GM18867 (cell line): ENCODE measurements at regions not wholly inside any gene's neighbourhood (a gene's known extent, or its start where the extent isn't known, plus 50 kb on each side); places are given as distances from the start of the nearest gene placed in this dataset.
"Not testable (repeated sequence)": the region's sequence is repeated elsewhere in the genome, so short reads cannot be mapped to it uniquely, and the experiment has no call there.

Experiments used
- ATAC-seq: cut with Tn5 transposase; IDR thresholded peaks from one replicate; pipeline ENCODE4 v1.9.1; 2021; ENCODE audit warnings: mild to moderate bottlenecking, moderate library complexity; ENCODE audit not compliant: unreplicated experiment

DNA sequence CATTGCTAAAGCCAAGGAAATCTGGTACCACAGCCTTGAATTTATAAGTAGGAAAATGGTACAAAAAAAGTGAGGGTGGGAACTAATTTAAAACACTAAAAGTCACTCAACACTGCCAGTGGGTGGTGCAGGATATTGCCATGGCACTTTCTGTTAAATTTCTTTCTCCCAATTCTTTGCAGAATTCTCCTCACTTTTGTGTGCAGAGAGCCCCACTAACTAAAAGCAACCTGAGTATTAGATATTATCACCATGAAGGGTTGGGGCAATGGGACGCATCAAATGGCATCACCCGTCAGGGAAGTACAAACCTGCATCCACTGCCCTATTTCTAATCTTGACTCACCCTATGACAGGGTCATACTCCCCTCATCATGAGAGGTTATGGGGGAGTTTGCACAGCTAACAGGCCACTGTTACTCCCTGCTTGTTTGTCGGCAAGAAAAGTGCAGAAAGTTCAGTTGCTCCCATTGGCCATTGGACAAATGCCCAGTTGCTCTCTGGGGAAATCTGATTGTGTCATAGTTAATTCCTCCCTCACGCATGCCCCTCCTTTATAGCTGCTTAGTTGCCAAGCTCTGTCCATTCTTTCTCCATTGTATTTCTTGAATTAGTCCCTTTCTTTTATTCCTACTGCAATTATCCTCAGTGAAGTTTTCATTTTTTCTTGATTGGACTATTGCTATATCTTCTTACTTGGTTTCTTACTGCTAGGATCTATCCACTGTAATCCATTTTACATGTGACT lies 93.8 kb upstream of the BLID start:
- ATAC-seq: no peak

DNA sequence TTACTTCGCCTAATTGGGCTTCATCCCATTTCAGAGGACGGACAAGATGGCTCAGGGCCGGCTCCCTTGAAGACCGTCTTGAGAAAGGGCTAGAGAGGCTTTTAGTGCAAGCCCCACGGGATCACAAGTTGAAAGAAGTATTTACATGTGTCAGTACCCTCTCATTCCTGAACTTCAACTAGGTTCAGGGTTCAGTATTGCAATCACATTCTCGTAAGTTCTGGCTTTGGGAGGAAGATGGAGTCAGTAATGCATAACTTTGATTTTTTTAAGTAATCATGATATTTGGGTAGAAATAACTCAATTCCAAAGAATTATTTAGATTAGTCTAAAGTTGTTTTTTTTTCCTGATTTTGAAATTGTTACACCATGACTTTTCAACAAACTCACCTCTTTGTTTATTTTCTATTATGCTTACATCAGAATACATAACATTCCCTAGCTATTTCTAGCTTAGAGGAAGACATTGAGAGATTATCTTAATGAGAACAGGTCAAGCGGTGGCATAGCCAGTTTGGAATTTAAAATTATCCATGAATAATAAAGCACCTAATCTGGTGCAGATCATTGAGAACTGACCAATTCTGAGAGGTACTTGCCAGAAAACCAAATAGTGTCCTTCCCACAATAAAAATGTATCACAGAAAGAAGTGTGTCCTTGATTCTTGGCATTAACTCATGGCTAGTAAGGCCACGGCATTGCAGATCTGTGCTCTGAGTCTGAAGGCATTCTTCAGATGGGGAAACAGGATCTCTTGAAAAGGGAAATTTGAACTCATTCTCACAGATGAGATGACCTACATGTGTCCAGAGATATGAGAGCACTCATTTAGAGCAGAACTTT lies 92.1 kb upstream of the BLID start:
- ATAC-seq: no peak

DNA sequence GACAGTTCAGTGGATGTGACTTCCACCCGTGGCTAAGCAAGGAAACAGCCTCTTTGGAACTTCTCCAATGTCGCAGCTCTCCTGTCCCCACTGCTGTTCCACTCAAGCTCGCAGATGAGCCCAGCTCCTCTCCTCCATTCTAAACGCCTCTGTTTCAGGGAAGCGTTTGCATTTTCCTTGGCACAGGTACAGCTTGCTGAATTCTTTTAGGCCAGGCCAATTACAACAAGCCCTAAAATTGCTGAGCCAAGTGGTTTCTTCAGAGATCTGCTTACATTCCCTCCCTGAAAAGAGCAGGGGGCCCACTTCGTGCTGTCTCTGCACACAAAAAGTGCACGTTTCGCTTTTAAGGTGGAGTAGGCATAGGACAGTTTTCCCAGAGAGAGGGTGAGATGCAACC lies 91.5 kb upstream of the BLID start:
- no peak for ATAC-seq

DNA sequence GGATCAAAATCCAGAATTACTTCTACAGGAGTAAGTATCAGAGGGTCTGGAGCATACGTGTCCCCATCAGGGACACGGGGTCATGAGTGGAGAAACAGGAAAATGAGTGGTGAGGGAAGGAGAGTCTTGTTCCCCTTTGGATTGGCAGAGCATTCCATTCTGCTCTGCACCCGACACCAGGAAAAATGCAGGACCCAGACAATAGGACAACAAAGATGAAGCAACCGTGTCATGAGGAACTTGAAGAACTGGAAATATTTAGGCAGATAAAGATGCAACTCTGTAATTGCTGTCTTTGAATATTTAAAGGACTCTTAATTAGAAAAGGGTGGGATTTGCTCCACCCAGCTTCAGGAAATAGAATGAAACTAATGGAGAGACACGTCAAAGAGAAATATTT lies 89.0 kb upstream of the BLID start:
- no peak for ATAC-seq

DNA sequence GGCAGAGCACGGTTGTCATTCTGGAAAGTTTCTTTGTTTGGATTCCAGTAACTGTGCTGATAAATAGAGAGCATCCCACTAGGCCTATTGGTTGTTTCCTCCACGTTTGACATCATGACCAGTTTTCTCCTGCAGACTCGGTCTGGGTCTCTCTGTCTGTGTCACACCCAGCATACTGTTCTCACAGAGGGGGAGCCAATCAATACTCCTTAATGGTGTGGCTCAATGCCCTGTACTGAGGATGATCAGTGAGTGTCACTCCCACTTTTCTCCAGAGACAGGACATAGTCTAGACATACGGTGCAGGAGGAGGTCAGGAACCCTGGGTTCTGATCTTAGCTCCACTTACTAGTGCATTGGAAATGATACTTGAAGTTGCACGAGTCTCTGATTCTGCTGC lies 88.2 kb upstream of the BLID start:
- no peak for ATAC-seq

GRCh38 chr11:122202951-122203456 lies 87.0 kb upstream of the BLID start:
- ATAC-seq: peak; percentile 87

DNA sequence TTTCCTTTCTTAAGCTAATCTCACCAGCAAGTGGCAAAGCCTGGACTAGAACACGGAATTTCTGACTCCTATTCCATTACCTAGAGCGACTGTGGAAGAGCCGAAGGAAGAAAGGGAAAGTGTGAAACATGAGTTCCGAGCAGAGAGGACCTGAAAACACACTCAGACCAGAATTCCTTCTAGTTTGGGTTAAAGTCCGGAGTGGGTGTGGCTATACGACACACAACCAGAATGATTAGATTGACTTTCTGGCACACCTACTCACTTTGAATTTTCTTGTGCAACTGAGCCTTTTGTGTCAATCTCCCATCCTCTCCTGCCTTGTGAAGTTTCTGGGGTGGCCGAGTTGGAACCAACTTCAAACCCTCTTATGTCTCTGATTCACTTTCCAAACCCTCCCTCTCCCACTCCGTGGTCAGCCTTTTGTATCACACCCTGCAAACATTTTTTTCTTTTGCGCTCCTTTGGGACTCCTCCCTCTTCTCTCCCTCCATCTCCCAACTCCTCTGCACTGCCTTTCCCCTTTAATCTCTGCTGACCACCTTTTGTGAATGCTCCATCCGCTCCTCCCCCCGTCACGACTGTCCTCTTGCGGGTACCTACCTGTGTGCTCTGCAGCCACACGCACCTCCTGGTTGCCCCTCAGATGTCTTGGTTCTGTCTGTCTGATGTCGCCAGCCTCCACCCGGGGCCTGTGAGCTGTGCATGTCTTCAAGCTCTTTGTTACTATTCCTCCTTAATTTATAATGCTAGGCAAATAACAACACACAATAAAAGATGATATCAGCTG lies 86.3 kb upstream of the BLID start:
- no peak for ATAC-seq

DNA sequence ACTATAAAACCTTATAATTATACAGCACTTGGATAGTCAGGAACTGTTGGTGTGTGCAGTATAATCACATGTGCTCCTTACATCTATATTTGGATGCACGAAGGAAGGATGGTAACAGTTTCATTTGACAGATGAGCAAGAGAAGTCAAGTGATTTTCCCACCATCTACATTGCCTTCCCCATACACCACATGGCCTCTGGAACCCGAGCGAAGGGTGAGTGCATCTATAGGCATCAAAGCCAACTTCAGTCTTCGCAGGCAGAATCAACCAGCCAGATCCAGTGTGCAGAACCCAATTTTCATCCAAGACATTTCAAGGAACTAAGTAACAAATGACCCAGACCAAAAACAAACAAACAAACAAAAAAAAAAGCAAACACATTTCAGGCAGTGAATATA lies 85.1 kb upstream of the BLID start:
- ATAC-seq: no peak

- ATAC-seq: no peak
Observed at GRCh38 chr11:122199661-122200060, 83.6 kb upstream of the BLID start.

DNA sequence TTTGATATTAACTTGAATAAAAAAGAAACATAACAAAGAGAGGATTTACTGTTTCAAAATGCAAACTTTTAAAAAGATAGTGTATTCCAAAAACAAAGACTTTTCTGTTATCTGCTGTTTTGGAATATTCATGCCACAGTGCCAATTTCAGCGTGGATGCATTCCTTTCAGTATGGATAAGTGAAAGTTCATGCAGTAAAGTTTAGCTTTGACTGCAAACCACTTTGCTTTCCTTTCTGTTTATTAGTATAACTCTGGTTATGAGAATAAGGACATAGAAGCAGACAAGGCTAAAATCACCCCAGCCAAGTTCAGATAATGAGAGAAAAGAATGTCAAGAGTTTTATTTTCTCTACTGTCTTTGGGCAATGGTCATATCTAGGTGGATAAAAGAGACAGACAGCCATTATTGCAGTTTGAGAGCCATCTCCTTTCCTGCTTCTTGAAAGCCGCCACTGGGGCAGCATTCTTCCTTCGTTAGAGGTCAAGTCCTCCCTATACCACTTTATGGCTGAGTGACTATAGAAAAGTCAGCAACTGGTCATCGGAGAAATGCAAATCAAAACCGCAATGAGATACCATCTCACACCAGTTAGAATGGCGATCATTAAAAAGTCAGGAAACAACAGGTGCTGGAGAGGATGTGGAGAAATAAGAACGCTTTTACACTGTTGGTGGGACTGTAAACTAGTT lies 82.4 kb upstream of the BLID start:
- ATAC-seq: no peak

DNA sequence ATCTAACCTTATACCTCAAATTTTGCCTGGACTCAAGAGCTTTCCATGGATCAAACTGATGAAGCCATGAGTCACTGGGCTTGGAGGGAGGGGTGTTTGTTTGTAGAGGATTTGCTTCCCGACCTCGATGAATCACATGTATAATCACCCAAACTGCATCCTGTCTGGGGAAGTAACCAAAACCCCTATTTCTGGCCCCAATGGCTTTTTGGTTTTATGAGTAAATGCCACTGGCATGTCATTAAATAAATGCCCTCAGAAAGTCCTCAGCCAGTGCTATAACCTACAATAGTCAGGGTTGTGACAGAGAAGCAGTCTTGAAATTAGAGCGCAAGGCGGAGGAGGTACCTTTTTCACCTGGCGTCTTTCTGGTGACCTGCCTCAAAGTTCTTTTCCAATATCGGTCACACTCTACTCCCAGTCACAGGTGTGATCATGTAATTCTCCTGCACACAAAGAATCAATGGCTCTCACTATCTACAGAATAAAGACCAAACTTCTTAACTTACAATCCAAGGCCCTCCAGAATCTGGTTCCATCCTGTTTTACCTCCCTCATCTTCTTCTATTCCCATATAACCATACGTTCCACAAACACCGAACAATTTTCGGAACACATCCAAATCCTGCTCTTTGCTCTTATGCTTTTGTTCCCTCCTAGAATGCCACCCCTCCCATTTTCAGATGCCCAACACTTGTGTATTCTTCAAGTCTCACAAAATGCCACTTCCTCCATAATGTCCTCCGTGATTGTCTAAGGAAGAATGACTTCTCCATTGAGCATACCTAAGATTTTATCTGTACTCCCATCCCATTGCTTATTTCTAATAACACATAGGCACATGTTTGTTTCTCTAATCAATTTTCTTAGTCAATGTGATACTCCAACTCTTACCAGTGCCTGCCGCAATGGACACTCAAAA lies 81.3 kb upstream of the BLID start:
- no peak for ATAC-seq

DNA sequence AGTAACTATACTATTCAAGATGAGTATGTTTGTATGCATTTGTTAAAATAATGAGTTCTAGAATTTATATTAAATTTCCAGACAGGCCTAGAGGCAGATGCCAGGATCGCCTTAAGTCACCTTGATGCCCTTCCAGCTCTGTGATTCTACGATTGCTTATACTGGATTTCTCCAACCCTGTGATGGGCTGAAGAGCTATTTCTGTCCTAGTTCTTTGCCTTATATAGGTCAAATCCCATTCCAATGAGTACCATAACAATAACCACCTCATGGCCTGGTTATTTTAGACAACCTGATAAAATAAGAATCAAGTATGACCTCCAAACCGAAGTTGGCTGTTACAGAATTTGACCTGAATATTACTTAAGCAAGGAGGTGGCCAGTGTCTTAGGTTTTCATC lies 79.8 kb upstream of the BLID start:
- ATAC-seq: no peak

DNA sequence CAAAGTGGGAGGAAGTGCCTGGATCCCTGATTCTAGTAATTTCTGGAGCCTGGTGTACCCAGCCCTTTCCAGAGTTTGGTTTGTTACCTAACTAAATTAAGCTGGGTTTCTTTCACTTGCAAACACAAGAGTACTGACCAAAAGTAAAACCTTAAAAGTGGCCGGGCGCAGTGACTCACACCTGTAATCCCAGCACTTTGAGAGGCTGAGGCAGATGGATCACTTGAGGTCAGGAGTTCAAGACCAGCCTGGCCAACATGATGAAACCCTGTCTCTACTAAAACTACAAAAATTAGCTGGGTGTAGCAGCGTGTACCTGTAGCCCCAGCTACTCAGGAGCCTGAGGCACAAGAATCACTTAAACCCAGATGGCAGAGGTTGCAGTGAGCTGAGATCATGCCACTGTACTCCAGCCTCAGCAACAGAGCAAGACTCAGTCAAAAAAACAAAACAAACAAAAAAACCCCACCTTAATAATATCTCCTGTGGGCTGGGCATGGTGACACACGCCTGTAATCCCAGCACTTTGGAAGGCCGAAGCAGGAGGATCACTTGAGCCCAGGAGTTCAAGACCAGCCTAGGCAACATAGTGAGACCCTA lies 78.0 kb upstream of the BLID start:
- not testable (repeated sequence) for ATAC-seq

- ATAC-seq: no peak
Observed at GRCh38 chr11:122193457-122193856, 77.4 kb upstream of the BLID start.

GRCh38 chr11:122192634-122193255 lies 76.7 kb upstream of the BLID start:
- ATAC-seq: peak; percentile 48

GRCh38 chr11:122190768-122191167 lies 74.8 kb upstream of the BLID start:
- ATAC-seq: no peak

GRCh38 chr11:122189229-122189628 lies 73.2 kb upstream of the BLID start:
- ATAC-seq: no peak

GRCh38 chr11:122187373-122188165 lies 71.6 kb upstream of the BLID start:
- no peak for ATAC-seq
